ENCODE measurements at regions not wholly inside any gene's neighbourhood (a gene's known extent, or its start where the extent isn't known, plus 50 kb on each side); places are given as distances from the start of the nearest gene placed in this dataset.

DNA sequence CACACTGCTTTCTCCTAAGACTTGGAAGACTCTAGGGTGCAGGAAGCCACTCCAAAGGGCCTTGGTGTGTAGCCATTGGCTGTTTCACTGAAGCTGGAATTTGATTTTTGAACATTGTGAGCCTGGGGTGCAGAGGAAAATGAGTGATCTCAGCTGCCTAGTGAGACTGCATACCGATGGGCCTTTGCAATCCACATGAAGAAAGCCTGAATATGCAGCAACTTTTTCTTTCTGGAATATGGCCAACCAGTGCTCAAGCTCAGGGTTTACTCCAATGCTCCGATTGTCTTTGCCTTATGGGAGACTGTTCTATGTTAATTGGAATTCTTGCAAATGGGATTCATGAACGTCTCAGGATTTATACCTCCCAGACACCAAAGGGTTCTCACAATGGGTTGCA is 242.6 kb downstream of the DOK5 start:
- no peaks in the 10 kb centered on the region for H3K36me3 Mint-ChIP-seq (ENCODE audit: low read depth)
- no peaks in the 10 kb centered on the region for H3K4me1 Mint-ChIP-seq
- H3K4me3 Mint-ChIP-seq: no peak overlapping the region
- TF ChIP-seq, protein P1, sequence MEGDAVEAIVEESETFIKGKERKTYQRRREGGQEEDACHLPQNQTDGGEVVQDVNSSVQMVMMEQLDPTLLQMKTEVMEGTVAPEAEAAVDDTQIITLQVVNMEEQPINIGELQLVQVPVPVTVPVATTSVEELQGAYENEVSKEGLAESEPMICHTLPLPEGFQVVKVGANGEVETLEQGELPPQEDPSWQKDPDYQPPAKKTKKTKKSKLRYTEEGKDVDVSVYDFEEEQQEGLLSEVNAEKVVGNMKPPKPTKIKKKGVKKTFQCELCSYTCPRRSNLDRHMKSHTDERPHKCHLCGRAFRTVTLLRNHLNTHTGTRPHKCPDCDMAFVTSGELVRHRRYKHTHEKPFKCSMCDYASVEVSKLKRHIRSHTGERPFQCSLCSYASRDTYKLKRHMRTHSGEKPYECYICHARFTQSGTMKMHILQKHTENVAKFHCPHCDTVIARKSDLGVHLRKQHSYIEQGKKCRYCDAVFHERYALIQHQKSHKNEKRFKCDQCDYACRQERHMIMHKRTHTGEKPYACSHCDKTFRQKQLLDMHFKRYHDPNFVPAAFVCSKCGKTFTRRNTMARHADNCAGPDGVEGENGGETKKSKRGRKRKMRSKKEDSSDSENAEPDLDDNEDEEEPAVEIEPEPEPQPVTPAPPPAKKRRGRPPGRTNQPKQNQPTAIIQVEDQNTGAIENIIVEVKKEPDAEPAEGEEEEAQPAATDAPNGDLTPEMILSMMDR (IDR thresholded peaks at IDR 0.05): no peak
- no peak for DNase-seq
- CTCF ChIA-PET: no interaction called here
- intact Hi-C loops (cut with micrococcal nuclease): no loop called here
- POLR2A ChIA-PET: no interaction called here
- no peak overlapping the region for H3K27ac Mint-ChIP-seq
- H3K9me3 Mint-ChIP-seq: peaks cover 2% of the 10 kb centered on the region
- ATAC-seq (ENCODE audit: low read depth): no peak
- no peaks in the 10 kb centered on the region for H3K27me3 Mint-ChIP-seq

DNA sequence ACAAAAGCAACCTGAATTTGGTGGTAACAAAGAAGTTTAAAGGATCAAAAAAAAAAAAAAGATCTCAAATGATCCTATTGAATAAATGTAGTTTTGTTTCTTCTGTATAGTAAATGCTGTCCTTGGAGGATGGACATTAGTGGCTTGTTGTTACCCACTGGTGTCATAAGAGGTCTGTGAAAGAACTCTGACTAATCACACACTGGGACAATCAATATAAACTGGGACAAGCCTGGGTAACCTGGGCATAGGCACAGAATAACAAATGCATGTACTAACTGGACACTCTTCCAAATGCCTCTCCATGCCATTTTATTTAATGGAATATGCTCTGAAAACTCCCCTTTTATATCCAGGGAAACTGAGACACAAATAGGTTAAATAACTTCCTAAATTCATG is 241.4 kb downstream of the DOK5 start:
- Mint-ChIP-seq H3K4me3 (no peak overlapping the region), H3K27me3 (no peaks in the 10 kb centered on the region), H3K27ac (no peak overlapping the region), H3K36me3 (ENCODE audit: low read depth) (no peaks in the 10 kb centered on the region), H3K4me1 (no peaks in the 10 kb centered on the region), H3K9me3 (no peaks in the 10 kb centered on the region)
- ChIA-PET POLR2A (no interaction called here), CTCF (no interaction called here)
- intact Hi-C loops (cut with micrococcal nuclease): no loop called here
- no peak for DNase-seq
- TF ChIP-seq, protein P1 (IDR thresholded peaks at IDR 0.05): no peak
- no peak for ATAC-seq (ENCODE audit: low read depth)

DNA sequence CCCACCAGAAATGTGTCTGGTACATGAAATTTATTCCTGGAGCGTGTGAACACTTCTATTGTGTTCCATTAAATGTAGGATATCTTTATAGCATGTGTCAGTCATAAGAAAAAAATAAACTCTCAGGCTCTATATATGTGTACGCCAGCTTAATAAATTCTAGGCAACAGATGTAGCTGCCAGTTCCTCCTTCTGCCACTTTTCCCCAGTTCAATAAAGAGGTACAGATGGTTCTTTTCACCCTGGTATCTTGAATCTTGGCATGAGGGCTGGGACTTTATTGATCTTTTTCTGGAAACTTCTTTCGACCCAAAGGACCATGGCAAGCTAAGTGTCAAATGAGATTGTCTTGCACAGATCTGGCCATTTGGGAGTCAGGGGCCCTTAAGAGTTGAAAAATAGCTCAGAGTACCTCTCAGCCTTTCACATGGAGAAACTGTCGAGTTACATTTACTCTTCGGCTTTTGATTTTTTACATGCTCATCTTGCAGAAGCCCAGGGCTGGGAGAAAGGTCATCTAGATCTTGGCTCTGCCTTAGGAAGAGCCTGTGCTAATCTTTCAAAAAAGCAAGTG is 240.9 kb downstream of the DOK5 start:
- CTCF ChIA-PET: no interaction called here
- no peaks in the 10 kb centered on the region for H3K9me3 Mint-ChIP-seq
- POLR2A ChIA-PET: no interaction called here
- H3K27me3 Mint-ChIP-seq: no peaks in the 10 kb centered on the region
- no peak overlapping the region for H3K4me3 Mint-ChIP-seq
- TF ChIP-seq, protein P1 (IDR thresholded peaks at IDR 0.05): no peak
- no peaks in the 10 kb centered on the region for H3K36me3 Mint-ChIP-seq (ENCODE audit: low read depth)
- DNase-seq: no peak
- ATAC-seq (ENCODE audit: low read depth): no peak
- H3K27ac Mint-ChIP-seq: no peak overlapping the region
- H3K4me1 Mint-ChIP-seq: no peaks in the 10 kb centered on the region
- intact Hi-C loops (cut with micrococcal nuclease): no loop called here

DNA sequence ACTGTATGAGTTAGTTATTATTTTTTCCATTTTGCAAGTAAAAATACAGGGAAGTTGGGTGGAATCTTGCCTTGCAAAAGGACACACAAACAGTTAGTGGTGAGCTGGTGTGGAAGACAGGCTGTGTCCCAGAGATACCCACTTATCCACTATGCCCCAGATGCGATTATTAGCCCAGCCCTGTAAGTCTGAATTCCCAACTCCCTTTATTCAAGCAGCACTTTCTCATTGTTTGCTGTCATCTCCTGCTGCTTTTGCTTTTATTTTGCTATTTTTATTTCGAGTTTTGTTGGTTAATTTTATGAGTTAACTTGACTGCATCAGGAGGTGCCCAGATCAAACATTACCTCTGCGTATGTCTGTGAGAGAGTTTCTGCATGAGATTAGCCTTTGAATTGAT is 239.4 kb downstream of the DOK5 start:
- DNase-seq (no peak), ATAC-seq (ENCODE audit: low read depth) (no peak)
- ChIA-PET CTCF (no interaction called here), POLR2A (no interaction called here)
- Mint-ChIP-seq H3K4me1 (no peaks in the 10 kb centered on the region), H3K9me3 (no peaks in the 10 kb centered on the region), H3K27ac (no peak overlapping the region), H3K4me3 (no peak overlapping the region), H3K36me3 (ENCODE audit: low read depth) (no peaks in the 10 kb centered on the region), H3K27me3 (no peaks in the 10 kb centered on the region)
- intact Hi-C loops (cut with micrococcal nuclease): no loop called here
- TF ChIP-seq, protein P1 (IDR thresholded peaks at IDR 0.05): no peak

DNA sequence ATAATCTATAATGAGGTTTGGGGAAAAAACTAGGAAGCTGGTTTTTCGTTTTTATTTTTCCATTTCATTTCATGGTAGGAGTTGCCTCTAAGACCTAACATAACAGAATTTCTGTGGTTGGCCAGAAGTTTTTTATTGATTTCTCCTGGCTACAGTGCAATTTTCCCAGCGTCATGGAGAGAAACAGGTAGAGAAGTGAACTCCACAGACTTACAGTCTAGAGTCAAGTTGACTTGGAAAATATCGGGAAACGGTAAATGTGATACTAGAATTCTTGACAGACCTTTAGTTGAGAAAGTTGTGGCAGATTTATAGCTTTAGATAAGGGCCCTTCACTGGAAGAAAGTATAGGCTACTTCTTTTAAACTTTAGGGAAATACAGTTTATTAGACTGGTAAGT is 238.3 kb downstream of the DOK5 start:
- Mint-ChIP-seq H3K27ac (no peak overlapping the region), H3K4me1 (no peaks in the 10 kb centered on the region), H3K4me3 (no peak overlapping the region), H3K36me3 (ENCODE audit: low read depth) (no peaks in the 10 kb centered on the region), H3K27me3 (no peaks in the 10 kb centered on the region), H3K9me3 (no peaks in the 10 kb centered on the region)
- TF ChIP-seq, protein P1 (IDR thresholded peaks at IDR 0.05): no peak
- intact Hi-C loops (cut with micrococcal nuclease): no loop called here
- DNase-seq (no peak), ATAC-seq (ENCODE audit: low read depth) (no peak)
- ChIA-PET POLR2A (no interaction called here), CTCF (no interaction called here)

Measured in activated B cell treated with CpG ODN at 0.5 μM for 24 hours (primary cell).